NT2/D1 (cell line): ENCODE measurements at regions not wholly inside any gene's neighbourhood (a gene's known extent, or its start where the extent isn't known, plus 50 kb on each side); places are given as distances from the start of the nearest gene placed in this dataset.

Source experiments
- YY1 ChIP-seq: IDR thresholded peaks from 2 replicates; pipeline ENCODE4 v1.6.1; 2011; ENCODE audit not compliant: insufficient read length, insufficient read depth
- ZNF274 ChIP-seq: IDR thresholded peaks from 2 replicates; pipeline ENCODE4 v1.6.1; 2011; ENCODE audit warnings: mild to moderate bottlenecking, low read depth, low read length

- no peak for TF ChIP-seq YY1
- TF ChIP-seq ZNF274, result no peak
Measured at GRCh38 chr7:1291357-1291689, 58.7 kb downstream of the UNCX start.
